K562 (cell line): ENCODE measurements at regions not wholly inside any gene's neighbourhood (a gene's known extent, or its start where the extent isn't known, plus 50 kb on each side); places are given as distances from the start of the nearest gene placed in this dataset.

Experiments
- ATAC-seq: fragments of 200-7000 bp; cut with Tn5 transposase; 3 replicates; pipeline ENCODE4 v1.9.1; 2020; ENCODE audit warnings: moderate library complexity
- BruUV-seq: library from RNA; stranded (reverse); fragments of 400-500 nt; replicated peaks from 2 replicates; lab custom pipeline; 2021; lab: Mats Ljungman, UMichigan
- CTCF ChIA-PET: fragments of 300-600 bp; formaldehyde crosslinking; extraction: SDS; loops from one replicate; lab custom pipeline; 2021; ENCODE audit warnings: low intra/inter-chr PET ratio; lab: Yijun Ruan, JAX
- POLR2A ChIA-PET: fragments of 300-600, 350-650 bp; sonication (Branson Sonifier 250); formaldehyde crosslinking; extraction: SDS; loops from one replicate; lab custom pipeline; 2021; ENCODE audit warnings: antibody characterized with exemption, inconsistent platforms; lab: Yijun Ruan, JAX
- DNase-seq, 4 experiments: peaks; one replicate each; pipeline versions ENCODE4 v3.0.0 to v3.0.0-alpha.2; 2011 to 2018; ENCODE audit warnings: low spot score in 3 of 4, mixed read lengths in 3 of 4; ENCODE audit errors: extremely low read depth in 1 of 4
- FAIRE-seq: peaks from 2 replicates; lab custom pipeline; 2011; peaks lifted over from hg19 to GRCh38; lab: Jason Lieb, UNC
- H2AFZ ChIP-seq: 2 replicates; pipeline ENCODE4 v1.6.0; 2011; ENCODE audit warnings: low read depth, low read length, control low read depth, inconsistent platforms
- H3K27ac ChIP-seq: fragments of 200-600 bp; 3 replicates; pipeline ENCODE4 v1.8.0; 2011; ENCODE audit warnings: low read depth, mild to moderate bottlenecking, control low read depth, inconsistent platforms, low read length, moderate library complexity, mixed read lengths; ENCODE audit errors: extremely low read depth
- H3K27me3 ChIP-seq, 2 experiments: fragments of 300-600 bp in 1 of 2; 2 replicates in 1 of 2; 3 replicates in 1 of 2; pipeline versions ENCODE4 v1.6.0 to v1.8.0; 2011; ENCODE audit warnings: inconsistent platforms in 2 of 2, low read length in 2 of 2, mild to moderate bottlenecking in 1 of 2, mixed read lengths in 1 of 2, moderate library complexity in 1 of 2; ENCODE audit not compliant: control insufficient read depth in 2 of 2, insufficient read depth in 2 of 2
- H3K36me3 ChIP-seq: fragments of 300-600 bp; 3 replicates; pipeline ENCODE4 v1.8.0; 2011; ENCODE audit warnings: mild to moderate bottlenecking, low read length, inconsistent platforms; ENCODE audit not compliant: control insufficient read depth, insufficient read depth
- H3K4me1 ChIP-seq, 2 experiments: fragments of 200-600 bp in 1 of 2; replicated peaks in 1 of 2; 2 replicates in 1 of 2; 3 replicates in 1 of 2; pipeline versions ENCODE4 v1.5.1 to v1.8.0; 2011; ENCODE audit warnings: inconsistent platforms in 2 of 2, low read length in 2 of 2, mild to moderate bottlenecking in 1 of 2, mixed read lengths in 1 of 2, moderate library complexity in 1 of 2; ENCODE audit not compliant: control insufficient read depth in 2 of 2, insufficient read depth in 2 of 2
- H3K4me2 ChIP-seq: 2 replicates; pipeline ENCODE4 v1.6.1; 2011; ENCODE audit warnings: low read length, control low read depth, inconsistent platforms, mixed read lengths; ENCODE audit not compliant: insufficient read depth
- H3K4me3 ChIP-seq: fragments of 200-600 bp; sonication (generic), shearing (Covaris generic); 2 replicates; pipeline ENCODE4 v1.5.1; 2016; ENCODE audit warnings: control low read depth, inconsistent platforms
- H3K79me2 ChIP-seq: fragments of 200-600 bp; 3 replicates; pipeline ENCODE4 v1.8.0; 2011; ENCODE audit warnings: low read length, inconsistent platforms; ENCODE audit not compliant: control insufficient read depth, insufficient read depth
- H3K9ac ChIP-seq, 2 experiments: 2 replicates each; pipeline versions ENCODE4 v1.6.0 to v1.6.1; 2011; ENCODE audit warnings: low read depth in 2 of 2, low read length in 2 of 2, control low read depth in 1 of 2, inconsistent platforms in 1 of 2, mild to moderate bottlenecking in 1 of 2, mixed read lengths in 1 of 2; ENCODE audit not compliant: insufficient read depth in 1 of 2
- H3K9me1 ChIP-seq: one replicate; pipeline ENCODE4 v1.6.0; 2011; ENCODE audit warnings: inconsistent platforms, mild to moderate bottlenecking, low read length, moderate library complexity; ENCODE audit not compliant: control insufficient read depth, insufficient read depth
- H3K9me3 ChIP-seq: replicated peaks from 2 replicates; pipeline ENCODE4 v1.5.1; 2011; ENCODE audit warnings: low read depth, low read length, inconsistent platforms; ENCODE audit not compliant: control insufficient read depth, insufficient read depth
- H4K20me1 ChIP-seq: replicated peaks from 2 replicates; pipeline ENCODE4 v1.6.1; 2011; ENCODE audit warnings: low read length, inconsistent platforms, mixed read lengths; ENCODE audit not compliant: control insufficient read depth, insufficient read depth
- AFF1 ChIP-seq, 2 experiments: fragments of 450-650 bp; IDR thresholded peaks; 2 replicates each; pipeline ENCODE4 v1.6.1; 2018; ENCODE audit warnings: mild to moderate bottlenecking in 2 of 2, low read depth in 1 of 2; ENCODE audit not compliant: partially characterized antibody in 2 of 2
- LARP7 ChIP-seq: fragments of 450-650 bp; IDR thresholded peaks from 2 replicates; pipeline ENCODE4 v1.6.1; 2016
- RBM34 ChIP-seq: fragments of 200-400 bp; formaldehyde crosslinking; IDR thresholded peaks from 2 replicates; pipeline ENCODE4 v1.6.1; 2018; ENCODE audit warnings: low read length, borderline replicate concordance; ENCODE audit not compliant: insufficient read depth
- ZFX ChIP-seq: sonication (generic); formaldehyde crosslinking; IDR thresholded peaks from 2 replicates; pipeline ENCODE4 v1.8.0; 2022; ENCODE audit warnings: mild to moderate bottlenecking, missing genetic modification reagents, moderate library complexity
- ZNF551 ChIP-seq: fragments of 250-450 bp; sonication (Bioruptor Pico); IDR thresholded peaks from 2 replicates; pipeline ENCODE4 v1.5.0; 2021; ENCODE audit warnings: mild to moderate bottlenecking, moderate library complexity
- WGBS: fragments of 100-300 bp; shearing (Covaris generic); methylation state at CpG from one replicate; pipeline ENCODE4 v1.1.6; 2016; ENCODE audit warnings: low coverage, mixed read lengths; ENCODE audit not compliant: insufficient coverage; ENCODE audit errors: missing lambda C conversion rate; 5-methylcytosine and 5-hydroxymethylcytosine counted together
- in situ Hi-C: fragments of 300-500 bp; cut with MboI; formaldehyde crosslinking; loops from 4 replicates; pipeline ENCODE4 v1.15.0; 2018; ENCODE audit warnings: inconsistent platforms, mixed read lengths
- intact Hi-C: fragments of 100-400 bp; cut with micrococcal nuclease; formaldehyde crosslinking; loops from 2 replicates; pipeline ENCODE4 v1.14.2; 2022
- TF ChIP-seq, protein P1 (sequence below), 2 experiments: fragments of 450-650 bp; formaldehyde crosslinking in 1 of 2; IDR thresholded peaks; 2 replicates each; pipeline versions ENCODE4 v1.4.0 to v1.6.1; 2014 to 2020; ENCODE audit warnings: mild to moderate bottlenecking in 2 of 2, borderline replicate concordance in 1 of 2, low read depth in 1 of 2
- TF ChIP-seq, protein P2 (sequence below): fragments of 450-650 bp; IDR thresholded peaks from 2 replicates; pipeline ENCODE4 v1.6.1; 2014; ENCODE audit warnings: low read depth, mild to moderate bottlenecking, moderate library complexity, borderline replicate concordance

DNA sequence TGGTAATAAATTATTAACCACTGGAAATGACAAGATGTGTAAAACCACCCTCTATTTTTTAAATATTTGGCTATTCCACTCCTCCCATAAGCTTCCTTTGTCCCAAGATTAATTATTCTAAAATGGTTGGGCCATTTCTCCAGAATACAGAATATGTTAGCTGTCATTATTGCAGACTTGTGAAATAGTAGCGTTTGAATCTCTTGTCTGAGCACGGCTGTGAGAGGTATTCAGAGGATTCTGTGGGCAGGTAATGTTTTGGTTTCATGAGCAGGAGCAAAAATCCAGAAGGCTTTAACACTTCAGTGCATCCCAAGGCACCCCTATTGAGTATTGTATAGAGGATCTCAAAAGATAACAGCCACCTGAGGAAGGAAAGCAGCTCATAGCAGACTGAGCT lies 256.0 kb downstream of the UQCRFS1 start:
- FAIRE-seq (no peak), ATAC-seq (no peak), DNase-seq (no peak)
- Histone ChIP-seq H3K36me3 (no peaks in the 10 kb centered on the region), H3K4me3 (no peak overlapping the region), H3K27me3 (no peaks in the 10 kb centered on the region), H3K9ac (no peak overlapping the region), H3K9me1 (no peaks in the 10 kb centered on the region), H2AFZ (no peak overlapping the region), H3K79me2 (no peaks in the 10 kb centered on the region), H3K4me2 (no peak overlapping the region), H3K27ac (no peak overlapping the region), H3K9me3 (no peaks in the 10 kb centered on the region), H4K20me1 (no peaks in the 10 kb centered on the region), H3K4me1 (no peaks in the 10 kb centered on the region)
- no TSS peak for BruUV-seq
- ChIA-PET POLR2A (interaction anchor here (1.8 kb wide), 1 partner anchor 12 kb away, joined by 7 read pairs; no protein-coding TSS in a partner anchor), CTCF (no interaction called here)
- 0% methylated on average over 2 of the region's 2 CpGs for WGBS
- intact Hi-C loops, result no loop called here
- in situ Hi-C loops, result no loop called here
- no peak for TF ChIP-seq AFF1 (IDR thresholded peaks at IDR 0.05; ENCODE audit: low read depth in 1 of 2, partially characterized antibody in 2 of 2)
- no peak for TF ChIP-seq ZFX (CRISPR knock-in tag)
- TF ChIP-seq, protein P1, sequence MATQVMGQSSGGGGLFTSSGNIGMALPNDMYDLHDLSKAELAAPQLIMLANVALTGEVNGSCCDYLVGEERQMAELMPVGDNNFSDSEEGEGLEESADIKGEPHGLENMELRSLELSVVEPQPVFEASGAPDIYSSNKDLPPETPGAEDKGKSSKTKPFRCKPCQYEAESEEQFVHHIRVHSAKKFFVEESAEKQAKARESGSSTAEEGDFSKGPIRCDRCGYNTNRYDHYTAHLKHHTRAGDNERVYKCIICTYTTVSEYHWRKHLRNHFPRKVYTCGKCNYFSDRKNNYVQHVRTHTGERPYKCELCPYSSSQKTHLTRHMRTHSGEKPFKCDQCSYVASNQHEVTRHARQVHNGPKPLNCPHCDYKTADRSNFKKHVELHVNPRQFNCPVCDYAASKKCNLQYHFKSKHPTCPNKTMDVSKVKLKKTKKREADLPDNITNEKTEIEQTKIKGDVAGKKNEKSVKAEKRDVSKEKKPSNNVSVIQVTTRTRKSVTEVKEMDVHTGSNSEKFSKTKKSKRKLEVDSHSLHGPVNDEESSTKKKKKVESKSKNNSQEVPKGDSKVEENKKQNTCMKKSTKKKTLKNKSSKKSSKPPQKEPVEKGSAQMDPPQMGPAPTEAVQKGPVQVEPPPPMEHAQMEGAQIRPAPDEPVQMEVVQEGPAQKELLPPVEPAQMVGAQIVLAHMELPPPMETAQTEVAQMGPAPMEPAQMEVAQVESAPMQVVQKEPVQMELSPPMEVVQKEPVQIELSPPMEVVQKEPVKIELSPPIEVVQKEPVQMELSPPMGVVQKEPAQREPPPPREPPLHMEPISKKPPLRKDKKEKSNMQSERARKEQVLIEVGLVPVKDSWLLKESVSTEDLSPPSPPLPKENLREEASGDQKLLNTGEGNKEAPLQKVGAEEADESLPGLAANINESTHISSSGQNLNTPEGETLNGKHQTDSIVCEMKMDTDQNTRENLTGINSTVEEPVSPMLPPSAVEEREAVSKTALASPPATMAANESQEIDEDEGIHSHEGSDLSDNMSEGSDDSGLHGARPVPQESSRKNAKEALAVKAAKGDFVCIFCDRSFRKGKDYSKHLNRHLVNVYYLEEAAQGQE (IDR thresholded peaks at IDR 0.05; ENCODE audit: borderline replicate concordance), result no peak
- TF ChIP-seq, protein P1 (CRISPR knock-in tag; IDR thresholded peaks at IDR 0.05; ENCODE audit: low read depth), result no peak
- no peak for TF ChIP-seq ZNF551 (CRISPR knock-in tag)
- no peak for TF ChIP-seq LARP7
- no peak for TF ChIP-seq RBM34
- TF ChIP-seq, protein P2, sequence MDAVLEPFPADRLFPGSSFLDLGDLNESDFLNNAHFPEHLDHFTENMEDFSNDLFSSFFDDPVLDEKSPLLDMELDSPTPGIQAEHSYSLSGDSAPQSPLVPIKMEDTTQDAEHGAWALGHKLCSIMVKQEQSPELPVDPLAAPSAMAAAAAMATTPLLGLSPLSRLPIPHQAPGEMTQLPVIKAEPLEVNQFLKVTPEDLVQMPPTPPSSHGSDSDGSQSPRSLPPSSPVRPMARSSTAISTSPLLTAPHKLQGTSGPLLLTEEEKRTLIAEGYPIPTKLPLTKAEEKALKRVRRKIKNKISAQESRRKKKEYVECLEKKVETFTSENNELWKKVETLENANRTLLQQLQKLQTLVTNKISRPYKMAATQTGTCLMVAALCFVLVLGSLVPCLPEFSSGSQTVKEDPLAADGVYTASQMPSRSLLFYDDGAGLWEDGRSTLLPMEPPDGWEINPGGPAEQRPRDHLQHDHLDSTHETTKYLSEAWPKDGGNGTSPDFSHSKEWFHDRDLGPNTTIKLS, result no peak
